ENCODE measurements at regions not wholly inside any gene's neighbourhood (a gene's known extent, or its start where the extent isn't known, plus 50 kb on each side); places are given as distances from the start of the nearest gene placed in this dataset.

- TF ChIP-seq GATA2 (IDR thresholded peaks at IDR 0.05; ENCODE audit: low read depth, low read length) (no peak), GATA3 (IDR thresholded peaks at IDR 0.05; ENCODE audit: low read depth, low read length) (no peak)
Measured at GRCh38 chr6:80544976-80545722, 438.7 kb downstream of the BCKDHB start.

GRCh38 chr6:80544555-80544954 is 438.1 kb downstream of the BCKDHB start:
- TF ChIP-seq GATA3 (IDR thresholded peaks at IDR 0.05; ENCODE audit: low read depth, low read length) (no peak), GATA2 (IDR thresholded peaks at IDR 0.05; ENCODE audit: low read depth, low read length) (no peak)

- TF ChIP-seq GATA2 (IDR thresholded peaks at IDR 0.05; ENCODE audit: low read depth, low read length) (no peak), GATA3 (IDR thresholded peaks at IDR 0.05; ENCODE audit: low read depth, low read length) (no peak)
Measured at GRCh38 chr6:80543598-80544222, 437.2 kb downstream of the BCKDHB start.

GRCh38 chr6:80543151-80543550 is 436.7 kb downstream of the BCKDHB start:
- TF ChIP-seq GATA2 (IDR thresholded peaks at IDR 0.05; ENCODE audit: low read depth, low read length), result no peak
- no peak for TF ChIP-seq GATA3 (IDR thresholded peaks at IDR 0.05; ENCODE audit: low read depth, low read length)

- no peak for TF ChIP-seq GATA3 (IDR thresholded peaks at IDR 0.05; ENCODE audit: low read depth, low read length)
Measured at GRCh38 chr6:80541886-80542285, 435.4 kb downstream of the BCKDHB start.

- TF ChIP-seq GATA3 (IDR thresholded peaks at IDR 0.05; ENCODE audit: low read depth, low read length), result no peak
- TF ChIP-seq GATA2 (IDR thresholded peaks at IDR 0.05; ENCODE audit: low read depth, low read length), result no peak
Measured at GRCh38 chr6:80541181-80541580, 434.7 kb downstream of the BCKDHB start.

- TF ChIP-seq GATA3 (IDR thresholded peaks at IDR 0.05; ENCODE audit: low read depth, low read length), result no peak
- no peak for TF ChIP-seq GATA2 (IDR thresholded peaks at IDR 0.05; ENCODE audit: low read depth, low read length)
Measured at GRCh38 chr6:80540700-80541099, 434.2 kb downstream of the BCKDHB start.

GRCh38 chr6:80537118-80537972 is 430.9 kb downstream of the BCKDHB start:
- TF ChIP-seq GATA3 (IDR thresholded peaks at IDR 0.05; ENCODE audit: low read depth, low read length) (no peak), GATA2 (IDR thresholded peaks at IDR 0.05; ENCODE audit: low read depth, low read length) (no peak)

- TF ChIP-seq GATA3 (IDR thresholded peaks at IDR 0.05; ENCODE audit: low read depth, low read length) (no peak), GATA2 (IDR thresholded peaks at IDR 0.05; ENCODE audit: low read depth, low read length) (no peak)
Measured at GRCh38 chr6:80535914-80536565, 429.6 kb downstream of the BCKDHB start.

GRCh38 chr6:80531681-80532619 is 425.5 kb downstream of the BCKDHB start:
- no peak for TF ChIP-seq GATA3 (IDR thresholded peaks at IDR 0.05; ENCODE audit: low read depth, low read length)
- TF ChIP-seq GATA2 (IDR thresholded peaks at IDR 0.05; ENCODE audit: low read depth, low read length), result no peak

GRCh38 chr6:80530103-80530502 is 423.6 kb downstream of the BCKDHB start:
- TF ChIP-seq GATA2 (IDR thresholded peaks at IDR 0.05; ENCODE audit: low read depth, low read length), result no peak
- TF ChIP-seq GATA3 (IDR thresholded peaks at IDR 0.05; ENCODE audit: low read depth, low read length), result no peak

GRCh38 chr6:80528115-80528514 is 421.6 kb downstream of the BCKDHB start:
- TF ChIP-seq GATA2 (IDR thresholded peaks at IDR 0.05; ENCODE audit: low read depth, low read length) (no peak), GATA3 (IDR thresholded peaks at IDR 0.05; ENCODE audit: low read depth, low read length) (no peak)

- TF ChIP-seq GATA3 (IDR thresholded peaks at IDR 0.05; ENCODE audit: low read depth, low read length) (no peak), GATA2 (IDR thresholded peaks at IDR 0.05; ENCODE audit: low read depth, low read length) (no peak)
Measured at GRCh38 chr6:80527552-80528052, 421.1 kb downstream of the BCKDHB start.
